Tibial nerve (tissue), 4 donors: ENCODE measurements at regions not wholly inside any gene's neighbourhood (a gene's known extent, or its start where the extent isn't known, plus 50 kb on each side); places are given as distances from the start of the nearest gene placed in this dataset.

ENCODE experiments used
- EP300 ChIP-seq, 2 donors: sonication (generic); formaldehyde crosslinking; IDR thresholded peaks; one replicate each; pipeline ENCODE4 v1.6.1; 2017; ENCODE audit warnings: antibody characterized with exemption in 2 of 2, mild to moderate bottlenecking in 1 of 2
- POLR2A ChIP-seq, 2 donors: fragments of 450-650 bp; IDR thresholded peaks; one replicate each; pipeline ENCODE4 v1.6.1; 2017; ENCODE audit warnings: antibody characterized with exemption in 2 of 2, mild to moderate bottlenecking in 2 of 2, moderate library complexity in 2 of 2
- TF ChIP-seq, protein P1 (sequence below), 5 experiments: fragments of 200-600 bp in 3 of 5; fragments of 450-650 bp in 2 of 5; sonication (generic) in 3 of 5; IDR thresholded peaks; one replicate each; pipeline ENCODE4 v1.5.1; 2016 to 2019; ENCODE audit warnings: antibody characterized with exemption in 5 of 5, mild to moderate bottlenecking in 3 of 5, moderate library complexity in 2 of 5

DNA sequence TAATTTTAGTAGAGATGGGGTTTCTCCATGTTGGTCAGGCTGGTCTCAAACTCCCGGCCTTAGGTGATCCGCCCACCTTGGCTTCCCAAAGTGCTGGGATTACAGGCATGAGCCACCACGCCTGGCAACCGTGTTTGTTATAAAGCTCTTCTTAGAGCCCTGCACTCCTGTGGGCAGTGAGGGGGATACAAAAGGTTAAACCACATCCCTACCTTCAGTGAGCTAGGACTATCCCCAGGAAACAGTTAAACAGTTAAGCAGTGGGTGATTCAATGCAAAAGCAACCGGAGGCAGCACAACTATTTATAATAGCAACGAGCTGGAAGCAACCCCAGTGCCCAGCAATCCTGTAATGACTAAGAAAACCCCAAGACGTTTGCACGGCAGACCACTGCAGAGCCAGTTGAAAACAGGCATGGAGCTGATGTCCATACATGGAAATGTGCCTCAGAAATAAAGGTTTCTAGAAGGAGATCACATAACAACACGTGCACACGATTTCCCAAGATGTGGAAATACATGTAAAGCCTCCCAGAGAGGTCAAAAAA lies 107.2 kb upstream of the LYZL2 start:
- TF ChIP-seq POLR2A (IDR thresholded peaks at IDR 0.05) (no peak), EP300 (IDR thresholded peaks at IDR 0.05) (peak in 1 of 2 donors; percentile 53)
- TF ChIP-seq, protein P1, sequence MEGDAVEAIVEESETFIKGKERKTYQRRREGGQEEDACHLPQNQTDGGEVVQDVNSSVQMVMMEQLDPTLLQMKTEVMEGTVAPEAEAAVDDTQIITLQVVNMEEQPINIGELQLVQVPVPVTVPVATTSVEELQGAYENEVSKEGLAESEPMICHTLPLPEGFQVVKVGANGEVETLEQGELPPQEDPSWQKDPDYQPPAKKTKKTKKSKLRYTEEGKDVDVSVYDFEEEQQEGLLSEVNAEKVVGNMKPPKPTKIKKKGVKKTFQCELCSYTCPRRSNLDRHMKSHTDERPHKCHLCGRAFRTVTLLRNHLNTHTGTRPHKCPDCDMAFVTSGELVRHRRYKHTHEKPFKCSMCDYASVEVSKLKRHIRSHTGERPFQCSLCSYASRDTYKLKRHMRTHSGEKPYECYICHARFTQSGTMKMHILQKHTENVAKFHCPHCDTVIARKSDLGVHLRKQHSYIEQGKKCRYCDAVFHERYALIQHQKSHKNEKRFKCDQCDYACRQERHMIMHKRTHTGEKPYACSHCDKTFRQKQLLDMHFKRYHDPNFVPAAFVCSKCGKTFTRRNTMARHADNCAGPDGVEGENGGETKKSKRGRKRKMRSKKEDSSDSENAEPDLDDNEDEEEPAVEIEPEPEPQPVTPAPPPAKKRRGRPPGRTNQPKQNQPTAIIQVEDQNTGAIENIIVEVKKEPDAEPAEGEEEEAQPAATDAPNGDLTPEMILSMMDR (IDR thresholded peaks at IDR 0.05): no peak
